Heart right ventricle (tissue), 16 donors: ENCODE measurements at regions not wholly inside any gene's neighbourhood (a gene's known extent, or its start where the extent isn't known, plus 50 kb on each side); places are given as distances from the start of the nearest gene placed in this dataset.

Experiments
- ATAC-seq, 8 donors: fragments of 200-7000 bp; cut with Tn5 transposase; one replicate each; pipeline ENCODE4 v1.9.1; 2020; ENCODE audit warnings: mild to moderate bottlenecking in 8 of 8, moderate library complexity in 8 of 8, moderate number of reproducible peaks in 1 of 8
- DNase-seq, 2 donors: peaks; one replicate each; pipeline ENCODE4 v3.0.0-alpha.2; 2020
- H3K27ac ChIP-seq, 10 donors: fragments of 200-600 bp; sonication (generic) in 2 of 10; one replicate each; pipeline versions ENCODE4 v1.5.0 to v1.8.0; 2020 to 2022; ENCODE audit warnings: mild to moderate bottlenecking in 3 of 10
- H3K27me3 ChIP-seq, 7 donors: fragments of 200-600 bp; one replicate each; pipeline ENCODE4 v1.8.0; 2021 to 2022; ENCODE audit warnings: mild to moderate bottlenecking in 2 of 7
- H3K36me3 ChIP-seq, 9 donors: fragments of 200-600 bp; sonication (generic) in 1 of 9; one replicate each; pipeline versions ENCODE4 v1.5.0 to v1.8.0; 2020 to 2022; ENCODE audit warnings: mild to moderate bottlenecking in 2 of 9
- H3K4me1 ChIP-seq, 9 donors: fragments of 200-600 bp; sonication (generic) in 1 of 9; one replicate each; pipeline versions ENCODE4 v1.5.0 to v1.8.0; 2020 to 2022; ENCODE audit warnings: mild to moderate bottlenecking in 4 of 9
- H3K4me3 ChIP-seq, 10 donors: fragments of 200-600 bp; sonication (generic) in 2 of 10; one replicate each; pipeline versions ENCODE4 v1.5.0 to v1.8.0; 2020 to 2022; ENCODE audit warnings: mild to moderate bottlenecking in 7 of 10, moderate library complexity in 2 of 10
- H3K9me3 ChIP-seq, 11 donors: fragments of 200-600 bp in 10 of 11; sonication (generic) in 2 of 11; one replicate each; pipeline versions ENCODE4 v1.5.0 to v1.8.0; 2013 to 2022; ENCODE audit warnings: mild to moderate bottlenecking in 2 of 11, control low read depth in 1 of 11, moderate library complexity in 1 of 11
- CTCF ChIP-seq, 9 donors: fragments of 200-600 bp; sonication (generic) in 2 of 9; IDR thresholded peaks; one replicate each; pipeline versions ENCODE4 v1.5.0 to v1.8.0; 2021 to 2022; ENCODE audit warnings: antibody characterized with exemption in 9 of 9, mild to moderate bottlenecking in 5 of 9, moderate library complexity in 1 of 9
- WGBS, 2 donors: extraction: QIAGEN DNeasy Blood & Tissue Kit; methylation state at CpG; one replicate each; pipeline ENCODE4 v1.1.7; 2013; ENCODE audit warnings: inconsistent platforms in 1 of 2; 5-methylcytosine and 5-hydroxymethylcytosine counted together
- intact Hi-C, 10 donors: fragments of 100-400 bp; cut with DNase I; formaldehyde crosslinking; loops; one replicate each; pipeline versions ENCODE4 v1.11.1 to v1.14.2; 2022
- donor health status: Arrhythmogenic right ventricular cardiomyopathy.
- donor health status: ischemic (EF 13 %, LVEDD 7.1; RV severe dilation, severe dysfunction).
- donor health status: healthy with polysubstance abuse.
- donor health status: DM: no; HTN: yes; CAD: no.
- donor health status: DM: no; HTN: no; CAD: no.
- donor health status: ischemic (EF 25% LVEDD 6.9; RV normal size, moderate dysfunction).
- donor health status: ischemic (EF 25% LVEDD 5.7; RV mildly dilated, moderate dysfunction).
- donor health status: healthy.
- donor health status: DM: yes; HTN: yes; CAD: no.
- donor health status: Ischemic cardiomyopathy.
- donor health status: ischemic (EF 35%, LVEDD 5.7; RV mildly dilated, moderate dysfunction).
- donor health status: nonischemic (EF 11% LVEDD 7.7; RV severe dilation, severe dysfunction).
- donor health status: DM: yes; HTN: yes; CAD: no.
- donor health status: PGD.
- donor health status: ischemic (EF 29% LVEDD 5.4; RV normal size, mild dysfunction).
- donor health status: nonischemic (EF 23%, LVEDD 6.1; RV moderate dilation, normal function).

GRCh38 chr11:57047610-57048009, 58.9 kb downstream of the OR5AK2 start:
- Histone ChIP-seq H3K9me3 (peaks cover 0 to 27% (median 6%) of the 10 kb centered on the region in 11 donors), H3K4me3 (no peak overlapping the region), H3K36me3 (no peaks in the 10 kb centered on the region), H3K27ac (no peak overlapping the region), H3K27me3 (no peaks in the 10 kb centered on the region), H3K4me1 (no peaks in the 10 kb centered on the region)
- TF ChIP-seq CTCF (IDR thresholded peaks at IDR 0.05) = no peak
- DNase-seq = no peak
- intact Hi-C loops = no loop called here
- no peak for ATAC-seq

- H3K27me3 ChIP-seq = no peaks in the 10 kb centered on the region
Measured at GRCh38 chr11:57049749-57050148, 61.0 kb downstream of the OR5AK2 start.

GRCh38 chr11:57054817-57055216, 66.1 kb downstream of the OR5AK2 start:
- no peaks in the 10 kb centered on the region for H3K4me1 ChIP-seq
- H3K27ac ChIP-seq = no peak overlapping the region
- no peaks in the 10 kb centered on the region for H3K36me3 ChIP-seq
- H3K4me3 ChIP-seq = no peak overlapping the region
- no peaks in the 10 kb centered on the region for H3K27me3 ChIP-seq
- DNase-seq = no peak
- H3K9me3 ChIP-seq = peaks cover 0 to 14% (median 0%) of the 10 kb centered on the region in 11 donors
- TF ChIP-seq CTCF (IDR thresholded peaks at IDR 0.05) = no peak
- no peak for ATAC-seq
- intact Hi-C loops = no loop called here

More at GRCh38 chr11:57049749-57050148, 61.0 kb downstream of the OR5AK2 start:
- no peak for TF ChIP-seq CTCF (IDR thresholded peaks at IDR 0.05)
- DNase-seq = no peak
- Histone ChIP-seq H3K27ac (no peak overlapping the region), H3K9me3 (peaks cover 0 to 16% (median 0%) of the 10 kb centered on the region in 11 donors), H3K4me3 (no peak overlapping the region), H3K4me1 (no peaks in the 10 kb centered on the region), H3K36me3 (no peaks in the 10 kb centered on the region)
- ATAC-seq = no peak
- intact Hi-C loops = no loop called here
- WGBS, 2 donors = 84 to 86% methylated on average over 4 of the region's 4 CpGs

- Histone ChIP-seq H3K4me3 (no peak overlapping the region), H3K36me3 (no peaks in the 10 kb centered on the region), H3K4me1 (no peaks in the 10 kb centered on the region), H3K27me3 (no peaks in the 10 kb centered on the region), H3K9me3 (peaks cover 0 to 19% (median 0%) of the 10 kb centered on the region in 11 donors), H3K27ac (no peak overlapping the region)
- ATAC-seq (no peak), DNase-seq (no peak)
- 92 to 95% methylated on average over 2 of the region's 2 CpGs for WGBS, 2 donors
- intact Hi-C loops = no loop called here
- TF ChIP-seq CTCF (IDR thresholded peaks at IDR 0.05) = no peak
Measured at GRCh38 chr11:57055744-57056143, 67.0 kb downstream of the OR5AK2 start.

DNA sequence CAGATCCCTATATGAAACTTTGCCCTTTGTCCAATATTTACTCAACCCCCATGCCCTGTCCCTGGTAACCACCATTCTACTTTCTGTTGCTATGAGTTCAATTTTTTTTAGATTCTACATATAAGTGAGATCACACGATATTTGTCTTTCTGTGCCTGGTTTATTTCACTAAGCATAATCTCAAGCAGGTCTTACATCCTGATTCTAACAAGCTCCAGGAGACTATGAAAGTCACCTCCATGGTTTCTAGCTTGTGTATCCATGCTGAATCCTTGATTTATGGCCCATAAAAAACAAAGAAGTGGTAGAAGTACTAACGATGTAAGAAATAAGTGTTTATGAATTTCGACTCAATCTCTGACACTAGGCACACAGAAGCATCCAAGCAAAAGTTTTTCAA, 68.0 kb downstream of the OR5AK2 start:
- DNase-seq = no peak
- no peak for ATAC-seq
- H3K27me3 ChIP-seq = no peaks in the 10 kb centered on the region
- TF ChIP-seq CTCF (IDR thresholded peaks at IDR 0.05) = no peak
- WGBS, 2 donors = 84 to 85% methylated on average over 3 of the region's 3 CpGs
- intact Hi-C loops = no loop called here
- no peaks in the 10 kb centered on the region for H3K4me1 ChIP-seq
- H3K4me3 ChIP-seq = no peak overlapping the region
- H3K27ac ChIP-seq = no peak overlapping the region
- peaks cover 0 to 19% (median 0%) of the 10 kb centered on the region in 11 donors for H3K9me3 ChIP-seq
- no peaks in the 10 kb centered on the region for H3K36me3 ChIP-seq
